CD8-positive, alpha-beta memory T cell (primary cell): ENCODE measurements at regions not wholly inside any gene's neighbourhood (a gene's known extent, or its start where the extent isn't known, plus 50 kb on each side); places are given as distances from the start of the nearest gene placed in this dataset.

Experiments
- CTCF ChIA-PET: fragments of 350-600 bp; sonication (Branson Sonifier 250); formaldehyde crosslinking; loops from one replicate; lab custom pipeline; 2021; ENCODE audit warnings: antibody characterized with exemption; lab: Charles Lee
- POLR2A ChIA-PET: fragments of 350-600 bp; sonication (Branson Sonifier 250); formaldehyde crosslinking; loops from one replicate; lab custom pipeline; 2021; ENCODE audit warnings: antibody characterized with exemption; lab: Charles Lee
- DNase-seq, 5 donors: peaks; one replicate each; pipeline versions ENCODE4 v3.0.0 to v3.0.0-alpha.2; 2020 to 2022; ENCODE audit warnings: mixed read lengths in 1 of 5
- H3K27ac ChIP-seq: one replicate; pipeline ENCODE4 v1.7.0; 2013; ENCODE audit warnings: low read depth, mild to moderate bottlenecking, low read length, moderate library complexity
- H3K27me3 ChIP-seq: 2 replicates; pipeline ENCODE4 v1.7.0; 2013; ENCODE audit warnings: low read length, mild to moderate bottlenecking; ENCODE audit not compliant: insufficient read depth, poor library complexity, severe bottlenecking
- H3K36me3 ChIP-seq: 2 replicates; pipeline ENCODE4 v1.7.0; 2013; ENCODE audit warnings: mild to moderate bottlenecking, low read length, moderate library complexity; ENCODE audit not compliant: insufficient read depth
- H3K4me1 ChIP-seq: 2 replicates; pipeline ENCODE4 v1.7.0; 2013; ENCODE audit warnings: mild to moderate bottlenecking, low read length, moderate library complexity; ENCODE audit not compliant: insufficient read depth
- H3K4me3 ChIP-seq: 2 replicates; pipeline ENCODE4 v1.7.0; 2013; ENCODE audit warnings: mild to moderate bottlenecking, low read length
- H3K9me3 ChIP-seq: 2 replicates; pipeline ENCODE4 v1.7.0; 2013; ENCODE audit warnings: mild to moderate bottlenecking, low read length
- H3K27ac Mint-ChIP-seq, 8 donors: one replicate each; pipeline ENCODE4 v1.8.0; 2020 to 2021; ENCODE audit warnings: mixed read lengths in 8 of 8, mild to moderate bottlenecking in 6 of 8, inconsistent platforms in 3 of 8, moderate library complexity in 3 of 8
- H3K27me3 Mint-ChIP-seq, 2 donors: one replicate each; pipeline ENCODE4 v1.8.0; 2020 to 2021; ENCODE audit warnings: mixed read lengths in 2 of 2, mild to moderate bottlenecking in 1 of 2, moderate library complexity in 1 of 2
- H3K36me3 Mint-ChIP-seq, 3 donors: one replicate each; pipeline ENCODE4 v1.8.0; 2020 to 2021; ENCODE audit warnings: mixed read lengths in 3 of 3, inconsistent platforms in 1 of 3, mild to moderate bottlenecking in 1 of 3
- H3K4me1 Mint-ChIP-seq, 3 donors: one replicate each; pipeline ENCODE4 v1.8.0; 2020 to 2021; ENCODE audit warnings: mixed read lengths in 3 of 3, inconsistent platforms in 1 of 3, mild to moderate bottlenecking in 1 of 3
- H3K4me3 Mint-ChIP-seq, 7 donors: one replicate each; pipeline ENCODE4 v1.8.0; 2020 to 2021; ENCODE audit warnings: mixed read lengths in 7 of 7, mild to moderate bottlenecking in 6 of 7, moderate library complexity in 4 of 7, inconsistent platforms in 2 of 7
- H3K9me3 Mint-ChIP-seq, 5 donors: one replicate each; pipeline ENCODE4 v1.8.0; 2020 to 2022; ENCODE audit warnings: mixed read lengths in 5 of 5, mild to moderate bottlenecking in 3 of 5, moderate library complexity in 2 of 5, inconsistent platforms in 1 of 5

GRCh38 chr3:83769791-83770663, 1188.8 kb upstream of the CADM2 start:
- ChIA-PET CTCF (no interaction called here), POLR2A (no interaction called here)
- H3K27me3 Mint-ChIP-seq: no peaks in the 10 kb centered on the region
- DNase-seq: no peak
- H3K36me3 Mint-ChIP-seq: peaks cover 0 to 1% (median 0%) of the 10 kb centered on the region in 3 donors
- no peaks in the 10 kb centered on the region for H3K36me3 ChIP-seq
- H3K4me1 ChIP-seq: no peaks in the 10 kb centered on the region
- H3K4me3 Mint-ChIP-seq: no peak overlapping the region
- H3K9me3 ChIP-seq: no peaks in the 10 kb centered on the region
- no peak overlapping the region for H3K27ac ChIP-seq
- H3K9me3 Mint-ChIP-seq: peaks cover 5 to 20% (median 5%) of the 10 kb centered on the region in 5 donors
- H3K4me3 ChIP-seq: no peak overlapping the region
- H3K4me1 Mint-ChIP-seq: no peaks in the 10 kb centered on the region
- no peak overlapping the region for H3K27ac Mint-ChIP-seq
- no peaks in the 10 kb centered on the region for H3K27me3 ChIP-seq

GRCh38 chr3:83770664-83771402, 1188.0 kb upstream of the CADM2 start:
- peaks cover 0 to 1% (median 0%) of the 10 kb centered on the region in 3 donors for H3K36me3 Mint-ChIP-seq
- CTCF ChIA-PET: no interaction called here

GRCh38 chr3:83802801-83803200, 1156.0 kb upstream of the CADM2 start:
- Histone ChIP-seq H3K27me3 (no peaks in the 10 kb centered on the region), H3K36me3 (no peaks in the 10 kb centered on the region), H3K4me3 (no peak overlapping the region), H3K4me1 (no peaks in the 10 kb centered on the region), H3K27ac (no peak overlapping the region), H3K9me3 (no peaks in the 10 kb centered on the region)
- H3K4me3 Mint-ChIP-seq: no peak overlapping the region
- ChIA-PET POLR2A (no interaction called here), CTCF (no interaction called here)
- no peaks in the 10 kb centered on the region for H3K36me3 Mint-ChIP-seq
- no peaks in the 10 kb centered on the region for H3K27me3 Mint-ChIP-seq
- H3K27ac Mint-ChIP-seq: no peak overlapping the region
- no peaks in the 10 kb centered on the region for H3K4me1 Mint-ChIP-seq
- DNase-seq: no peak
- peaks cover 0 to 20% (median 11%) of the 10 kb centered on the region in 5 donors for H3K9me3 Mint-ChIP-seq

More at GRCh38 chr3:83770664-83771402, 1188.0 kb upstream of the CADM2 start:
- H3K4me3 Mint-ChIP-seq: no peak overlapping the region
- Histone ChIP-seq H3K27me3 (no peaks in the 10 kb centered on the region), H3K27ac (no peak overlapping the region), H3K4me1 (no peaks in the 10 kb centered on the region), H3K9me3 (no peaks in the 10 kb centered on the region), H3K36me3 (no peaks in the 10 kb centered on the region), H3K4me3 (no peak overlapping the region)
- no peaks in the 10 kb centered on the region for H3K4me1 Mint-ChIP-seq
- peaks cover 3 to 19% (median 5%) of the 10 kb centered on the region in 5 donors for H3K9me3 Mint-ChIP-seq
- H3K27ac Mint-ChIP-seq: no peak overlapping the region
- POLR2A ChIA-PET: no interaction called here
- DNase-seq: no peak
- H3K27me3 Mint-ChIP-seq: no peaks in the 10 kb centered on the region

- Mint-ChIP-seq H3K36me3 (no peaks in the 10 kb centered on the region), H3K4me1 (no peaks in the 10 kb centered on the region), H3K27me3 (no peaks in the 10 kb centered on the region), H3K9me3 (peaks cover 2 to 26% (median 18%) of the 10 kb centered on the region in 5 donors), H3K4me3 (no peak overlapping the region), H3K27ac (peak overlapping the region in 1 of 8 donors; percentile 36)
- ChIA-PET CTCF (no interaction called here), POLR2A (no interaction called here)
- Histone ChIP-seq H3K27me3 (no peaks in the 10 kb centered on the region), H3K4me1 (no peaks in the 10 kb centered on the region), H3K27ac (no peak overlapping the region), H3K36me3 (no peaks in the 10 kb centered on the region), H3K9me3 (no peaks in the 10 kb centered on the region), H3K4me3 (no peak overlapping the region)
- no peak for DNase-seq
Measured at GRCh38 chr3:83807511-83807910, 1151.3 kb upstream of the CADM2 start.

GRCh38 chr3:83813176-83813575, 1145.6 kb upstream of the CADM2 start:
- Mint-ChIP-seq H3K4me3 (no peak overlapping the region), H3K27ac (no peak overlapping the region), H3K36me3 (no peaks in the 10 kb centered on the region), H3K9me3 (peaks cover 7 to 36% (median 7%) of the 10 kb centered on the region in 5 donors), H3K4me1 (no peaks in the 10 kb centered on the region), H3K27me3 (no peaks in the 10 kb centered on the region)
- Histone ChIP-seq H3K27me3 (no peaks in the 10 kb centered on the region), H3K36me3 (no peaks in the 10 kb centered on the region), H3K4me3 (no peak overlapping the region), H3K27ac (no peak overlapping the region), H3K4me1 (no peaks in the 10 kb centered on the region), H3K9me3 (peaks cover 5% of the 10 kb centered on the region)
- CTCF ChIA-PET: no interaction called here
- POLR2A ChIA-PET: no interaction called here
- DNase-seq: no peak

- no peak overlapping the region for H3K27ac ChIP-seq
- H3K27me3 Mint-ChIP-seq: no peaks in the 10 kb centered on the region
Measured at GRCh38 chr3:83816653-83817052, 1142.1 kb upstream of the CADM2 start.

GRCh38 chr3:83821506-83821905, 1137.3 kb upstream of the CADM2 start:
- Histone ChIP-seq H3K9me3 (no peaks in the 10 kb centered on the region), H3K27ac (no peak overlapping the region), H3K27me3 (no peaks in the 10 kb centered on the region), H3K4me3 (no peak overlapping the region), H3K36me3 (no peaks in the 10 kb centered on the region), H3K4me1 (no peaks in the 10 kb centered on the region)
- Mint-ChIP-seq H3K4me3 (no peak overlapping the region), H3K9me3 (peaks cover 0 to 29% (median 8%) of the 10 kb centered on the region in 5 donors), H3K36me3 (no peaks in the 10 kb centered on the region), H3K27ac (no peak overlapping the region), H3K27me3 (no peaks in the 10 kb centered on the region), H3K4me1 (no peaks in the 10 kb centered on the region)
- no peak for DNase-seq
- ChIA-PET POLR2A (no interaction called here), CTCF (no interaction called here)

More at GRCh38 chr3:83816653-83817052, 1142.1 kb upstream of the CADM2 start:
- ChIA-PET POLR2A (no interaction called here), CTCF (no interaction called here)
- Histone ChIP-seq H3K27me3 (no peaks in the 10 kb centered on the region), H3K36me3 (no peaks in the 10 kb centered on the region), H3K4me3 (no peak overlapping the region), H3K4me1 (no peaks in the 10 kb centered on the region), H3K9me3 (peaks cover 5% of the 10 kb centered on the region)
- Mint-ChIP-seq H3K9me3 (peaks cover 5 to 30% (median 10%) of the 10 kb centered on the region in 5 donors), H3K27ac (no peak overlapping the region), H3K36me3 (no peaks in the 10 kb centered on the region), H3K4me1 (no peaks in the 10 kb centered on the region), H3K4me3 (no peak overlapping the region)
- DNase-seq: no peak

- no peaks in the 10 kb centered on the region for H3K4me1 ChIP-seq
- H3K9me3 Mint-ChIP-seq: peaks cover 0 to 29% (median 6%) of the 10 kb centered on the region in 5 donors
- H3K27me3 ChIP-seq: no peaks in the 10 kb centered on the region
- no peak overlapping the region for H3K27ac ChIP-seq
- no peaks in the 10 kb centered on the region for H3K36me3 ChIP-seq
- H3K27me3 Mint-ChIP-seq: no peaks in the 10 kb centered on the region
- H3K9me3 ChIP-seq: no peaks in the 10 kb centered on the region
- H3K36me3 Mint-ChIP-seq: no peaks in the 10 kb centered on the region
- no peak overlapping the region for H3K27ac Mint-ChIP-seq
- no peak overlapping the region for H3K4me3 ChIP-seq
- H3K4me3 Mint-ChIP-seq: no peak overlapping the region
- ChIA-PET CTCF (no interaction called here), POLR2A (no interaction called here)
- H3K4me1 Mint-ChIP-seq: no peaks in the 10 kb centered on the region
- no peak for DNase-seq
Measured at GRCh38 chr3:83823095-83823494, 1135.7 kb upstream of the CADM2 start.
